Astrocyte (in vitro differentiated cells and primary cell): ENCODE measurements at regions not wholly inside any gene's neighbourhood (a gene's known extent, or its start where the extent isn't known, plus 50 kb on each side); places are given as distances from the start of the nearest gene placed in this dataset.

Experiments used
- CTCF ChIP-seq: IDR thresholded peaks from 2 replicates; pipeline ENCODE4 v1.5.1; 2011; ENCODE audit warnings: low read depth, mild to moderate bottlenecking, inconsistent platforms, low read length, moderate library complexity; ENCODE audit not compliant: insufficient read depth
- EZH2 ChIP-seq: IDR thresholded peaks from 2 replicates; pipeline ENCODE4 v1.6.1; 2012; ENCODE audit warnings: mild to moderate bottlenecking, low read length, inconsistent platforms; ENCODE audit not compliant: insufficient read depth

- TF ChIP-seq CTCF (no peak), EZH2 (no peak)
Measured at GRCh38 chr22:34416022-34416860, 496.0 kb upstream of the LARGE1 start.
